H1 (cell line): ENCODE measurements at regions not wholly inside any gene's neighbourhood (a gene's known extent, or its start where the extent isn't known, plus 50 kb on each side); places are given as distances from the start of the nearest gene placed in this dataset.

Experiments used
- CBX8 ChIP-seq: fragments of 300-800, 300-1000 bp; sonication (generic); IDR thresholded peaks from 2 replicates; pipeline ENCODE4 v1.7.1; 2016; ENCODE audit warnings: low read depth, low read length, borderline replicate concordance
- CEBPB ChIP-seq: IDR thresholded peaks from 2 replicates; pipeline ENCODE4 v1.6.1; 2012; ENCODE audit warnings: low read depth, low read length
- EP300 ChIP-seq, 2 experiments: IDR thresholded peaks; 1 replicate in 1 of 2; 2 replicates in 1 of 2; pipeline ENCODE4 v1.6.1; 2011 to 2012; ENCODE audit warnings: low read depth in 2 of 2, low read length in 2 of 2, mild to moderate bottlenecking in 2 of 2, borderline replicate concordance in 1 of 2, inconsistent platforms in 1 of 2, moderate library complexity in 1 of 2
- EZH2 ChIP-seq: fragments of 200-600 bp; sonication (generic); IDR thresholded peaks from 2 replicates; pipeline ENCODE4 v1.7.1; 2012; ENCODE audit warnings: low read depth, mild to moderate bottlenecking, moderate library complexity, low read length, inconsistent platforms; ENCODE audit not compliant: severe bottlenecking
- KDM1A ChIP-seq: fragments of 200-600, 300-600 bp; sonication (generic); IDR thresholded peaks from 2 replicates; pipeline ENCODE4 v1.7.1; 2016; ENCODE audit warnings: mild to moderate bottlenecking, low read length, borderline replicate concordance
- NRF1 ChIP-seq: IDR thresholded peaks from 2 replicates; pipeline ENCODE4 v1.6.1; 2011; ENCODE audit warnings: mild to moderate bottlenecking, low read depth, low read length, improper control_type of control experiment
- POLR2A ChIP-seq, 2 experiments: IDR thresholded peaks; 1 replicate in 1 of 2; 2 replicates in 1 of 2; pipeline ENCODE4 v1.6.1; 2011; ENCODE audit warnings: low read depth in 2 of 2, low read length in 2 of 2, mild to moderate bottlenecking in 2 of 2; ENCODE audit errors: control extremely low read depth in 1 of 2
- RAD21 ChIP-seq, 2 experiments: IDR thresholded peaks in 1 of 2; conservative IDR thresholded peaks in 1 of 2; 2 replicates each; pipeline ENCODE4 v1.6.1; 2011; ENCODE audit warnings: low read depth in 2 of 2, low read length in 2 of 2, improper control_type of control experiment in 1 of 2, inconsistent platforms in 1 of 2, mild to moderate bottlenecking in 1 of 2, moderate library complexity in 1 of 2
- TAF1 ChIP-seq: IDR thresholded peaks from 2 replicates; pipeline ENCODE4 v1.6.1; 2011; ENCODE audit warnings: mild to moderate bottlenecking, low read depth, low read length
- TF ChIP-seq, protein P1 (sequence below): IDR thresholded peaks from 2 replicates; pipeline ENCODE4 v1.6.1; 2012; ENCODE audit warnings: low read length, inconsistent platforms
- TF ChIP-seq, protein P2 (sequence below), 3 experiments: IDR thresholded peaks; 1 replicate in 2 of 3; 2 replicates in 1 of 3; pipeline versions ENCODE4 v1.5.1 to v1.6.1; 2011; ENCODE audit warnings: low read length in 3 of 3, mild to moderate bottlenecking in 3 of 3, inconsistent platforms in 2 of 3, low read depth in 1 of 3, moderate library complexity in 1 of 3; ENCODE audit not compliant: insufficient read depth in 1 of 3; ENCODE audit errors: control extremely low read depth in 1 of 3

DNA sequence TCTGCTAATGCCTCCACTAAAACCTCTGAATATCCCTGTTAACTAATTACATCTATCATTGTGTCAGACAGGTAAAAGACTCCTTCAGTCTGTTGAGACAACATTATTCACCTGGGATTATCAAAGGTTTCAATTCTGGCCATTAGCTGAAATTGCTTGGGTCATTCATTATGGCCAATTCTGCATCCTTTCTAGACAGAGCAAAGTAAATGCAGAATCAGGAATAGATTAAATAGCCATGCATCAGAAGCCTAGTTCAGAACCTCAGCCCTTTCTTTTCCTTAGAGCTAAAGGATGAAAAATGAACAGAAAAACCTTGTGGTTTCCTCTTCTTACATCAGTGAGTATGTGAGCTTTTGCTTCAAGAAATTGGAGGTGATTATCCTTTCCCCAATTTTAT lies 665.4 kb upstream of the CAMK1G start:
- TF ChIP-seq KDM1A = no peak
- TF ChIP-seq, protein P1, sequence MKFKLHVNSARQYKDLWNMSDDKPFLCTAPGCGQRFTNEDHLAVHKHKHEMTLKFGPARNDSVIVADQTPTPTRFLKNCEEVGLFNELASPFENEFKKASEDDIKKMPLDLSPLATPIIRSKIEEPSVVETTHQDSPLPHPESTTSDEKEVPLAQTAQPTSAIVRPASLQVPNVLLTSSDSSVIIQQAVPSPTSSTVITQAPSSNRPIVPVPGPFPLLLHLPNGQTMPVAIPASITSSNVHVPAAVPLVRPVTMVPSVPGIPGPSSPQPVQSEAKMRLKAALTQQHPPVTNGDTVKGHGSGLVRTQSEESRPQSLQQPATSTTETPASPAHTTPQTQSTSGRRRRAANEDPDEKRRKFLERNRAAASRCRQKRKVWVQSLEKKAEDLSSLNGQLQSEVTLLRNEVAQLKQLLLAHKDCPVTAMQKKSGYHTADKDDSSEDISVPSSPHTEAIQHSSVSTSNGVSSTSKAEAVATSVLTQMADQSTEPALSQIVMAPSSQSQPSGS = no peak
- TF ChIP-seq CEBPB = no peak
- TF ChIP-seq TAF1 = no peak
- TF ChIP-seq RAD21 (IDR thresholded peaks at IDR 0.05 in 1 of 2, conservative IDR thresholded peaks at IDR 0.05 in 1 of 2; ENCODE audit: low read depth in 2 of 2, low read length in 2 of 2) = no peak
- no peak for TF ChIP-seq POLR2A (IDR thresholded peaks at IDR 0.05; ENCODE audit: control extremely low read depth in 1 of 2, low read depth in 2 of 2, low read length in 2 of 2)
- TF ChIP-seq, protein P2, sequence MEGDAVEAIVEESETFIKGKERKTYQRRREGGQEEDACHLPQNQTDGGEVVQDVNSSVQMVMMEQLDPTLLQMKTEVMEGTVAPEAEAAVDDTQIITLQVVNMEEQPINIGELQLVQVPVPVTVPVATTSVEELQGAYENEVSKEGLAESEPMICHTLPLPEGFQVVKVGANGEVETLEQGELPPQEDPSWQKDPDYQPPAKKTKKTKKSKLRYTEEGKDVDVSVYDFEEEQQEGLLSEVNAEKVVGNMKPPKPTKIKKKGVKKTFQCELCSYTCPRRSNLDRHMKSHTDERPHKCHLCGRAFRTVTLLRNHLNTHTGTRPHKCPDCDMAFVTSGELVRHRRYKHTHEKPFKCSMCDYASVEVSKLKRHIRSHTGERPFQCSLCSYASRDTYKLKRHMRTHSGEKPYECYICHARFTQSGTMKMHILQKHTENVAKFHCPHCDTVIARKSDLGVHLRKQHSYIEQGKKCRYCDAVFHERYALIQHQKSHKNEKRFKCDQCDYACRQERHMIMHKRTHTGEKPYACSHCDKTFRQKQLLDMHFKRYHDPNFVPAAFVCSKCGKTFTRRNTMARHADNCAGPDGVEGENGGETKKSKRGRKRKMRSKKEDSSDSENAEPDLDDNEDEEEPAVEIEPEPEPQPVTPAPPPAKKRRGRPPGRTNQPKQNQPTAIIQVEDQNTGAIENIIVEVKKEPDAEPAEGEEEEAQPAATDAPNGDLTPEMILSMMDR (IDR thresholded peaks at IDR 0.05; ENCODE audit: control extremely low read depth in 1 of 3, insufficient read depth in 1 of 3, low read depth in 1 of 3, low read length in 3 of 3) = no peak
- no peak for TF ChIP-seq CBX8
- no peak for TF ChIP-seq EP300 (IDR thresholded peaks at IDR 0.05; ENCODE audit: borderline replicate concordance in 1 of 2, low read depth in 2 of 2, low read length in 2 of 2)
- TF ChIP-seq EZH2 = no peak
- no peak for TF ChIP-seq NRF1
